ENCODE measurements at regions not wholly inside any gene's neighbourhood (a gene's known extent, or its start where the extent isn't known, plus 50 kb on each side); places are given as distances from the start of the nearest gene placed in this dataset.
"Not testable (repeated sequence)": the region's sequence is repeated elsewhere in the genome, so short reads cannot be mapped to it uniquely, and the experiment has no call there.

- in situ Hi-C loops (cut with MboI; ENCODE audit: low pct_unique_long_range_greater_than_20kb, low sequenced_read_pairs): no loop called here
- DNase-seq: no peak
Observed at GRCh38 chr13:44887515-44887914, 101.8 kb downstream of the NUFIP1 start.

- no peak for DNase-seq
- in situ Hi-C loops (cut with MboI; ENCODE audit: low pct_unique_long_range_greater_than_20kb, low sequenced_read_pairs): no loop called here
Observed at GRCh38 chr13:44884076-44884729, 105.1 kb downstream of the NUFIP1 start.

GRCh38 chr13:44879452-44880058 is 109.7 kb downstream of the NUFIP1 start:
- DNase-seq: peak; percentile 41
- in situ Hi-C loops (cut with MboI; ENCODE audit: low pct_unique_long_range_greater_than_20kb, low sequenced_read_pairs): no loop called here

- DNase-seq: no peak
- in situ Hi-C loops (cut with MboI; ENCODE audit: low pct_unique_long_range_greater_than_20kb, low sequenced_read_pairs): no loop called here
Observed at GRCh38 chr13:44876782-44877324, 112.4 kb downstream of the NUFIP1 start.

- no peak for DNase-seq
- in situ Hi-C loops (cut with MboI; ENCODE audit: low pct_unique_long_range_greater_than_20kb, low sequenced_read_pairs): no loop called here
Observed at GRCh38 chr13:44874886-44875630, 114.2 kb downstream of the NUFIP1 start.

GRCh38 chr13:44874176-44874575 is 115.1 kb downstream of the NUFIP1 start:
- no peak for DNase-seq
- in situ Hi-C loops (cut with MboI; ENCODE audit: low pct_unique_long_range_greater_than_20kb, low sequenced_read_pairs): no loop called here

- in situ Hi-C loops (cut with MboI; ENCODE audit: low pct_unique_long_range_greater_than_20kb, low sequenced_read_pairs): no loop called here
- no peak for DNase-seq
Observed at GRCh38 chr13:44873461-44873860, 115.8 kb downstream of the NUFIP1 start.

- in situ Hi-C loops (cut with MboI; ENCODE audit: low pct_unique_long_range_greater_than_20kb, low sequenced_read_pairs): no loop called here
Observed at GRCh38 chr13:44872751-44873150, 116.5 kb downstream of the NUFIP1 start.

GRCh38 chr13:44870456-44870929 is 118.8 kb downstream of the NUFIP1 start:
- DNase-seq: no peak

More at GRCh38 chr13:44872751-44873150, 116.5 kb downstream of the NUFIP1 start:
- DNase-seq: no peak

GRCh38 chr13:44869167-44869566 is 120.1 kb downstream of the NUFIP1 start:
- no peak for DNase-seq
- in situ Hi-C loops (cut with MboI; ENCODE audit: low pct_unique_long_range_greater_than_20kb, low sequenced_read_pairs): no loop called here

More at GRCh38 chr13:44870456-44870929, 118.8 kb downstream of the NUFIP1 start:
- in situ Hi-C loops (cut with MboI; ENCODE audit: low pct_unique_long_range_greater_than_20kb, low sequenced_read_pairs): no loop called here

- no peak for DNase-seq
- in situ Hi-C loops (cut with MboI; ENCODE audit: low pct_unique_long_range_greater_than_20kb, low sequenced_read_pairs): no loop called here
Observed at GRCh38 chr13:44868397-44868796, 120.9 kb downstream of the NUFIP1 start.

- in situ Hi-C loops (cut with MboI; ENCODE audit: low pct_unique_long_range_greater_than_20kb, low sequenced_read_pairs): no loop called here
- no peak for DNase-seq
Observed at GRCh38 chr13:44867825-44868224, 121.4 kb downstream of the NUFIP1 start.

GRCh38 chr13:44866411-44866911 is 122.8 kb downstream of the NUFIP1 start:
- in situ Hi-C loops (cut with MboI; ENCODE audit: low pct_unique_long_range_greater_than_20kb, low sequenced_read_pairs): no loop called here
- DNase-seq: no peak

- in situ Hi-C loops (cut with MboI; ENCODE audit: low pct_unique_long_range_greater_than_20kb, low sequenced_read_pairs): no loop called here
- no peak for DNase-seq
Observed at GRCh38 chr13:44865722-44866410, 123.4 kb downstream of the NUFIP1 start.

GRCh38 chr13:44863641-44864040 is 125.6 kb downstream of the NUFIP1 start:
- DNase-seq; in situ Hi-C loops (cut with MboI; ENCODE audit: low pct_unique_long_range_greater_than_20kb, low sequenced_read_pairs): not testable (repeated sequence)

GRCh38 chr13:44860454-44860853 is 128.8 kb downstream of the NUFIP1 start:
- in situ Hi-C loops (cut with MboI; ENCODE audit: low pct_unique_long_range_greater_than_20kb, low sequenced_read_pairs): no loop called here

GRCh38 chr13:44857736-44858135 is 131.5 kb downstream of the NUFIP1 start:
- in situ Hi-C loops (cut with MboI; ENCODE audit: low pct_unique_long_range_greater_than_20kb, low sequenced_read_pairs): no loop called here
- no peak for DNase-seq

More at GRCh38 chr13:44860454-44860853, 128.8 kb downstream of the NUFIP1 start:
- no peak for DNase-seq

GRCh38 chr13:44857061-44857460 is 132.2 kb downstream of the NUFIP1 start:
- no peak for DNase-seq
- in situ Hi-C loops (cut with MboI; ENCODE audit: low pct_unique_long_range_greater_than_20kb, low sequenced_read_pairs): no loop called here

- in situ Hi-C loops (cut with MboI; ENCODE audit: low pct_unique_long_range_greater_than_20kb, low sequenced_read_pairs): no loop called here
- DNase-seq: no peak
Observed at GRCh38 chr13:44855860-44856259, 133.4 kb downstream of the NUFIP1 start.
